PC-3 (cell line): ENCODE measurements at regions not wholly inside any gene's neighbourhood (a gene's known extent, or its start where the extent isn't known, plus 50 kb on each side); places are given as distances from the start of the nearest gene placed in this dataset.

Experiments used
- CTCF ChIP-seq: fragments of 300-600 bp; sonication (generic); conservative IDR thresholded peaks from 2 replicates; pipeline ENCODE4 v1.5.1; 2017; ENCODE audit warnings: antibody characterized with exemption, low read depth, mild to moderate bottlenecking, low read length
- EZH2 ChIP-seq: fragments of 300-600 bp; sonication (generic); IDR thresholded peaks from one replicate; pipeline ENCODE4 v1.6.1; 2017; ENCODE audit warnings: antibody characterized with exemption, mild to moderate bottlenecking, low read length; ENCODE audit not compliant: unreplicated experiment
- EZH2phosphoT487 ChIP-seq: fragments of 300-600 bp; sonication (generic); IDR thresholded peaks from 2 replicates; pipeline ENCODE4 v1.6.1; 2018; ENCODE audit warnings: mild to moderate bottlenecking, antibody characterized with exemption, low read length, borderline replicate concordance

GRCh38 chr2:196502386-196502785 lies 137.1 kb upstream of the CCDC150 start:
- TF ChIP-seq CTCF (no peak), EZH2 (no peak), EZH2phosphoT487 (no peak)
